Hematopoietic multipotent progenitor cell treated with erythropoietin and hydrocortisone succinate and interleukin-3 and kit ligand, for 8 days (in vitro differentiated cells): ENCODE measurements at regions not wholly inside any gene's neighbourhood (a gene's known extent, or its start where the extent isn't known, plus 50 kb on each side); places are given as distances from the start of the nearest gene placed in this dataset.
"Not testable (repeated sequence)": the region's sequence is repeated elsewhere in the genome, so short reads cannot be mapped to it uniquely, and the experiment has no call there.

ENCODE experiments used
- DNase-seq: peaks from one replicate; pipeline ENCODE4 v3.0.0-alpha.2; 2015

DNA sequence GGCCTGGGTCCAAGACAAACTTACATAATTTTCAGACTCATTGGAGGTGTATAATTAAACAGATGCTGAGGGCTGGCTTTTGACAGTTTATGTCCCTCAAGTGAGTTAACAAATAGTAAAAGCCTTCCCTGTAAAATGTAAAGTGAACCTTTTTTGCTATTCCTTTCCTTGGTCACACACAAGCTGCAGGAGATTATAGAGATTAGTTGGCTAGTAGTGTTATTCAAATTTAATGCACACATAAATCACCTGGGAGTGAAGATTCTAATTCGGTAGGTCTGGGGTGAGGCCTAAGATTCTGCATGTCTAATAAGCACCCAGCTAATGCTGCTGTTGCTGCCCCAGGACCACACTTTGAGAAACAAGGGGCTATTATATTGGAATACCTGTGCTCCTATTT lies 206.2 kb upstream of the SSTR1 start:
- DNase-seq, result no peak

DNA sequence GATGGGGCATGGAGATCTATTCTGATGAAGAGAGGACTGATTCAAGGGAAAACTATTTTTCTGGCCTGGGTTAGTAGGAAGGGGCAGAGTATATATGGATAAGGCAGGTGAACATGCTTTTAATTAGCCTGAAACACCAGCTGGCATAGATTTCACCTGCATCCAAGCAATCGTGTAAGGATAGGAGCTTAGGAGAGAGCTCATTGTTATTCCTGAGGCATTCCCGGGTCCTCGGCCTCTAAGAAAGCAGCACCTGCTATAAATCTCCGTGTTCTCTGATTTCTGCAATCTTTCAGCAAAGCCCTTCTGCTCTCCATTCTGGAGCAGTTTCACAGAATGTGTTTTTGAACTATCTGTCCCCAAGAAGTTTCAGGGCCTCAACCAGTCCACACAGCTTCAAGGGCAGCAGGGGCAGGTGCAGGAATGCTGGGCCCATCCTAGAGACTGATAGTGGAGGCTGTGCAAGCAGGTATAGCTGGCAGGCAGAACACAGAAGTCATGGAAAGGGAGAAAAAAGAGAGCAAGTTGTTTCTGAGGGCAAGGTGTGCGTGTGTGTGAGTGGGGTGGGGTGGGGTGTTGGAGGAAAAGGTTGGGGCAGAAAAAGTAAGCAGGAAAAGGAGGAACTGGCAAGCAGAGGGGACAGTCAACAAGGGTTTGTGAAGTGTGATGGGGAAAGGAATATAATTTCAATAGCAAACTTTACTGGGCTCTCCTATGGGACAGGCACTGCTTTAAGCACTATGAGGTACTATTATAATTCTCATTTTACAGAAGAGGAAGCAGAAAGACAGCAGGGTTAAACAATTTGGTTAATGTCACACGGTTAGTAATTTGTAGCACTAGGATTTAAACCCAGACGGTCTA lies 203.7 kb upstream of the SSTR1 start:
- no peak for DNase-seq

DNA sequence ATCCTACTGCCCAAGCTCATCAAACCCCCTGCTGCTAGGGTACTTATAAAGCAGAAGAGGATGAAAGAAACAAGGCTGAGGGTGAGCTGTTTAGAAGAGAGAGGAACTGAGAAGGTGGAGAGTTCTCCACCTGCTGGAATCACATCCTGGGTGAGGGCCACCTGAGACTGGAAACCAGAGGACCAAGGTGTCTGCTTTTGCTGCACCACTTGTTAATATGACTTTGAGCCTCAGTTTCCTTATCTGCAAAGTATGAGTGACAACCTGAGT lies 203.2 kb upstream of the SSTR1 start:
- no peak for DNase-seq

DNA sequence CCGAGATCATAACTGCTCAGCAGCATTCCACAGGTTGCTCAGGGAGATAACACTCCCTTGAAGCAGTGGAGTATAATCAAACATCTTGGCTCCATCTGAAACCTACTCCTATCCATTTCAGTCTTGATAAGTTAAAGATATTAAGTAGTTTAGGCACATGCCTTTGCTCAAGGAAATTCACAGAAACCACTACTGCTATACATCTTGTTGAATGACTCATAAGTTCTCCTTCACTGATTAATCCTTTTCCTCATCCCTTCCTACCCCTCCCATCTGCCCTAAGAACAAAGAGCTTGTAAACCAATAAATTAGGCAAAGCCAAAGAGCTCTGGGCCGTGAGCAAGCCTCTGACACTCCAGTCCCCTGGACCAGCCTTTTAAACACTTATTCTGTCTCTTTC lies 196.5 kb upstream of the SSTR1 start:
- DNase-seq, result not testable (repeated sequence)

DNA sequence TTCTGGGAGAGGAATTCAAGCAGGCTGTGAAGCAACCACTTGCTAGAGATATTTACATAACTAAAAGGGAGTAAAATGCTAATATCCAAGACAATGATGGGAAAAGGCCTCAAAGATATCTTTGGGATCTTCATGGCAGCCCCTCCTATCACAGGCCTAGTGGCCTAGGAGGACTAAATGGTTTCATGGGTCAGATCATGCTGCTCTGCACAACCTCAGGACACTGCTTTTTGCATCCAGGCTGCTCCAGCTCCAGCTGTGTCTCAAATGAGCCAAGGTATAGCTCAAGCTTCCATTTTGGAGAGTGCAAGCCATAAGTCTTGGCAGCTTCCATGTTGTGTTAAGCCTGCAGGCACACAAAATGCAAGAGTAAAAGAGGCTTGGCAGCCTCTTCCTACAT lies 195.6 kb upstream of the SSTR1 start:
- no peak for DNase-seq

GRCh38 chr14:38016497-38016896 lies 191.2 kb upstream of the SSTR1 start:
- DNase-seq, result no peak

DNA sequence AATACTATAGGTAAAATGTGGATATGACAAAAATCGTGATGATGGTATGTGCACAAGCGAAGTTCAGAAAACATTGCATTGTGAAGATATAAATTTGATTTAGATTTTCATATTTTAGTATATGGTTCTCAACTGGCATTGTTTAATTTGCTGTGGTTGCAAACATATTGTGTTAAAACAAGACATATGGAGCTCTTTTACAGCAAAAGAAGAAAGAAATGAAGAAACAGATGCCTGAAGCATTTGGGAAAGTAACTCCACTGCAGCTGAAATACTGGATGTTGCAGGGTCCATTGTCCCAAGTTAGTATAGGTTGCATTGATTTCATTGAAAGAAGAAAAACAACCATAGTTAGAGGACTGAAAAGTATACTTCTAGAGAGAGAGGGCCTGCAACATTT lies 185.8 kb upstream of the SSTR1 start:
- no peak for DNase-seq

GRCh38 chr14:38022775-38023174 lies 184.9 kb upstream of the SSTR1 start:
- no peak for DNase-seq

DNA sequence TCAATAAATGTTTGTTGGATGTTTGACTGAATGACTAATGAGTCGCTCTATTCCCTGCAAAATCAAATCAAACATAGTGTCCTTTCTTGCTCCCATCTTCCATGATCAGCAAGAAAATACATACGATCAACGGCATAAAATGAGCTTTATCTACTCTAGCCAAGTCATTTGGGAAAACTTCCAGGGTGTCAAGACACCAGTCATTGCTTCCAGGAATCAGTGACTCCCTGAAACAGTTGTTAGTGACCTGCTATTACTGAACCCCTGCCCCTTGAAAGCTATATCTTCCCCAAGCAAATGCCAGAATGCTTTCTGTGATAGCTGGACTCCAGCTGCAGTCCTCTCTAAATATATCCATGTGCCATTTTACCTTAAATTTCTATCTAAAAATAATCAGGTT lies 169.5 kb upstream of the SSTR1 start:
- no peak for DNase-seq

- no peak for DNase-seq
Measured at GRCh38 chr14:38038986-38039385, 168.7 kb upstream of the SSTR1 start.

- no peak for DNase-seq
Measured at GRCh38 chr14:38039496-38039895, 168.2 kb upstream of the SSTR1 start.

DNA sequence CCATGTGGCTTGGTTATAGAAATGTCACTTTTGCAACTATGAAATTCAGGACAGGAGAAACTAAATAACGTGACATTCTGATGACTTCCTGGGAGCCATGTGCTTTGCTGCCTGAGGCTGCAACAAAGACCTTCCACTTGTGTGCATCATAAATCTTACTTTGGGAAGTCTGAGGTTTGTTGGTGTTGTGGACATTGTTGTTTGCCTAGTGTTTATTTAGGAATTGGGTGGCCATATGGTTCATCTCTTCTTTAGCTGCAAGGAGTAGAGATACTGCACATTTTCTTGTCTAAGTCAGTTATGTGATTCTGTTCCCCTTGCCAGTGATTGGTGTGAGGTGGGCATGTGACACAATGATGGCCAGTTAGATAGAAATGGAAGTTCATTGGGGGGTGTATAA lies 167.3 kb upstream of the SSTR1 start:
- DNase-seq, result no peak

GRCh38 chr14:38042322-38042721 lies 165.4 kb upstream of the SSTR1 start:
- DNase-seq, result no peak

DNA sequence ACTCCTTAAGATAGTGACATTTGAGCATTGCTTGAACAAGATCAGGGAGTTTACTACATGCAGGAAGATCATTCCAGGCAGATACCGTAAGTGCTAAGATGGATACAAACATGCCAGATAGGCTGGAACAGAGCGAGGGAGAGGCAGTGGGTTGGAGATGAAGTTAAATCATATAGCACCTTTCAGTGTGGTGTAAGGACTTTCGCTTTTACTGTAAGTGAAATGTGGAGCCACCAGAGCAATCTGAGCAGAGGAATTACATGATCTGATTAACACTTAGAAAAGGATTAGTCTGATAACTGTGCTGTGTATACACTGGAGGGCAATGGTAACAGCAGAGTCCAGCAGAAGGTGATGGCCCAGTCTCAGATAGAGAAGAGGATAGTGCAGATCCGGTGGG lies 163.0 kb upstream of the SSTR1 start:
- no peak for DNase-seq

DNA sequence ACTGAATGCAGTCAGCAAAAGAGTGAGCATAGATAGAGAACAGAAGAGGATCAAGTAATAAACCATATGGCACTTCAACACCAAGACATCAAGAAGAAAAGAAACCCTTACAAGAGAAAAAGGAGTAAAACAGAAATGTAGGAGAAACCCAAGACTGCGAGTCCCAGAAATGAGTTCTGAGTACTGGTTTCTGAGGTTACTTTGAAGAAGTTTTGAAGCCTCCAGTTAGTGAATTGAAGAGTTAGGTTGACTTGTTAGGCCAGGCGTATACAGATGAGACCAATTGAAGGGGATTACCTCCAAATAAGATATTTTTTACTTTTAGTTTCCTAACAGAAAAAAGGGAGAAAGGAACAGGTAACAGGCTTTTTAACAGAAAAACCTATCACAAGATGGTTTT lies 162.2 kb upstream of the SSTR1 start:
- no peak for DNase-seq

DNA sequence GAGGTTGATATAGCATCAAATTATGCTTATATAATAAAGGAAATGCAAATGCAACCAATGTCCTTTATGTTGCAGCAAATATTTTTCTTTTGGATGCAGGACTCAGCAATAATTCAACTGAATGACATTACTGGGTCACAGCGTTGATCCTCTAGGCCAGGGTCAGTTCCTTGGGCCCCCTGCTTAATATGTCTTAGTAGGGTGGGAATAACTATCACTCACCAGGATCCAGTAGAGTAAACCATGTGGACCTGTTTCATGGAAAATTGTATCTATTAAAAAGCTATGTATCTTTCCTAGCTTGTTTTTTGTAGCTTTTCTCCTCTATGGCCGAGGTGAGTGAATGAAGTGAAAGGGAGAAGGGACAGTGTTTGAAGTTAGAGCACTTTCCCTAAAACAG lies 161.5 kb upstream of the SSTR1 start:
- DNase-seq, result no peak

GRCh38 chr14:38047195-38047902 lies 160.4 kb upstream of the SSTR1 start:
- DNase-seq, result no peak

GRCh38 chr14:38053666-38054065 lies 154.0 kb upstream of the SSTR1 start:
- DNase-seq, result no peak

GRCh38 chr14:38056270-38056669 lies 151.4 kb upstream of the SSTR1 start:
- DNase-seq, result peak; percentile 4

GRCh38 chr14:38062223-38062622 lies 145.5 kb upstream of the SSTR1 start:
- DNase-seq, result not testable (repeated sequence)

- DNase-seq, result no peak
Measured at GRCh38 chr14:38063711-38064320, 143.9 kb upstream of the SSTR1 start.

DNA sequence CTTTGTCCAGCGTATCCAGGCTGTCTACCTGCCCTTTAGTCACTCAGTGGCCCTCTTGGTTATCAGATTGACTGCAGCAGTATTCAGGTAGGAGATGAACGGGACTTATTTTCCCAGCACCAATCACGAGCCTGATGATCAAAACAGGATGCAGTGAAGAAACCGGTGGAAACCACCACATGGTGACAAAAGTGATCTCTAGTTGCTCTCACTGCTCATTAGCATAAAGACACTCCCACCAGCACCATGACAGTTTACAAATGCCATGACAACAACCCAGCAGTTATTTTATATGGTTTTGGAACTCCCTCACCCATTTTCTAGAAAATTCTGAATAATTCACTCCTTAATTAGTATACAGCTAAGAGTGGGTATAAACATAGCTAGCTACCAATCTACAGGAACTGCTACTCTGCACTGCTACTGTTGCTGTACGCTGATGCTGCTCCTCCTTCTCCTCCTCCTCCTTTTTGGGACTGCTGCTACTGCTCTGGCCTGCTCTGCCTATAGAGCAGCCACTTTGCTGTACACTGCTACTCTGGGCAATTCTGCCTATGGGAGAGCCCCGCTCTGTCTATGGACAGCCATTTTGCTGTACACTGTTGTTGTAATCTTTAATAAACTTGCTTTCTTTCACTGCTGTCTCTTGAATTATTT lies 142.5 kb upstream of the SSTR1 start:
- DNase-seq, result no peak

GRCh38 chr14:38070061-38070588 lies 137.6 kb upstream of the SSTR1 start:
- DNase-seq, result no peak

GRCh38 chr14:38073641-38074040 lies 134.1 kb upstream of the SSTR1 start:
- DNase-seq, result no peak
